ENCODE measurements at regions not wholly inside any gene's neighbourhood (a gene's known extent, or its start where the extent isn't known, plus 50 kb on each side); places are given as distances from the start of the nearest gene placed in this dataset.

- DNase-seq (ENCODE audit: insufficient read length, low spot score), result no peak
- no peak for FAIRE-seq
- no peak for TF ChIP-seq POLR2A (IDR thresholded peaks at IDR 0.05; ENCODE audit: low read depth, low read length)
Measured at GRCh38 chr5:74152625-74153254, 487.8 kb downstream of the ENC1 start.

DNA sequence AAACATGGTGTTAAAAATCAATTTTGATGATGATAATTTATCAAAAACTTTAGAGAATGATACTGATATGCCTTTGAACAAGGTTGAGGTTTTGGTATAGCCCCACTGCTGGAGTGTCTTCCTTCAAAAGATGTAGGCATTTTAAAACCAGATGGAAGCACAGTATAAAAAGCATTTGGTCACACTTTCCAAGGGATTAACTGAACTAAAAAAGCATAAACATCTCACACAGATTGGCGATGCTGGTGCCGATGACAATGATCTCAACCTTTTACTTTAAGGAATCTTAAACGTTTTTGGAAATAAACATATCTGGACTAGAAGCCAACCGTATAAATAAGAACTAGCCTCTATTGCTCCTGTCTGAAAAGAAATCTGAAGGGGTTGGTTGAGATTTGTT, 488.4 kb downstream of the ENC1 start:
- DNase-seq (ENCODE audit: insufficient read length, low spot score), result no peak
- TF ChIP-seq POLR2A (IDR thresholded peaks at IDR 0.05; ENCODE audit: low read depth, low read length), result no peak
- FAIRE-seq, result no peak

- TF ChIP-seq POLR2A (IDR thresholded peaks at IDR 0.05; ENCODE audit: low read depth, low read length), result no peak
- DNase-seq (ENCODE audit: insufficient read length, low spot score) (no peak), FAIRE-seq (peak; percentile 60)
Measured at GRCh38 chr5:74149395-74149794, 491.1 kb downstream of the ENC1 start.

DNA sequence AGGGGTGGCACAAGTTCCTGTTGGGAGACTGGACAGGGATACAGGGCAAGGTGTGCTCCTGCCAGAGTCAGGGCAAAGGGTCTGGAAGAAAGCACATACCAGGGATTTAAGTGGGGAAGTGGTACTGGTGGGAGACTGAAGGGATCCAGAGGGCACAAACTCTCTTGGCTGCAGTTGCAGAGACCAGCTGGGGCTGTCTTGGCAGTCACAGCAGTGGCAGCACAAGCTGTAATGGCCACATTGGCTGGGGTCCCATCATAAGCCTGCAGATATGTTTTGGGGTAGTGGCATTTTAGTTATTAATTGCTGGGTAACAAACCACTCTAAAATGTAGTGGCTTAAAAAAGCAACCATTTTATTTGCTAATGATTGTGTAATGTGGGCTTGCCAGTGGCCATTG, 492.2 kb downstream of the ENC1 start:
- DNase-seq (ENCODE audit: insufficient read length, low spot score) (no peak), FAIRE-seq (no peak)
- no peak for TF ChIP-seq POLR2A (IDR thresholded peaks at IDR 0.05; ENCODE audit: low read depth, low read length)

DNA sequence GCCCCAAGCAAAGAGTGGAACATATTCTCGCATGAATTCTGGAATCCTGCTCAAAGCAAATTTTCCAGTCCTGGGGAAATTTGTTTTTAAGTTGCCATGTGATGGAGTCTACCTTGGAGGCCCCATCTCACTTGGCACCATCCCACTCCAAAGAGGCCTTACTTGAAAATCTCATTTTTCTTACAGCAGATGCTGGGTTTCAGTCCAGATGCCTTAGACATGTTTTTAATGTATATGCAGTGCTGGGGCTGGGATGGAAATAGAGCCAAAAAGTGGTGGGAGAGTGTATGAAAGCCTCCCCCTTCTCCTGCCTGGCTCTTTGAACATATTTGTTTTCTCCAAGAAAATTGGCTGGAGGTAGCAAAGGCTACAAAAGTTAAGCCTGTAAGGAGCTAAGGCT, 493.7 kb downstream of the ENC1 start:
- no peak for DNase-seq (ENCODE audit: insufficient read length, low spot score)
- no peak for TF ChIP-seq POLR2A (IDR thresholded peaks at IDR 0.05; ENCODE audit: low read depth, low read length)
- no peak for FAIRE-seq

DNA sequence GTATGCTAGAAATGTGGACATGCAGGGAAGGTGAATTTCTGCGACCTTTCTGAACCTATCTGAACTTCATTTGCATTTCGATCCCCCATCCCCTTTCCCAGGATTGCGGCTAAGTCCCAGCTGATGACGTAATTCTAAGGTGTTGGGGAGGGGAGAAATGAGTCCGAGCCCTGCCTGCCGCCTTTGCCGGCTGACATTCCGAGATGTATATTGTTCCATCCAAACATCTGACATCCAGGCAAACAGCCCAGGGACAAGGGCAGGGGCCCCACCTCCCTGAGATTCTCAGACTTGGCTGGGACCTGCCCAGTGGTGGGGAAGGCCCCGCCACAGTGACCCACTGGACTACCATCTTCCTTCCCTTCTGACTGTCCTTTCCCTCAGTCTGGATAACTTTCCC, 494.6 kb downstream of the ENC1 start:
- FAIRE-seq, result no peak
- TF ChIP-seq POLR2A (IDR thresholded peaks at IDR 0.05; ENCODE audit: low read depth, low read length), result no peak
- DNase-seq (ENCODE audit: insufficient read length, low spot score), result no peak

GRCh38 chr5:74143721-74144330, 496.7 kb downstream of the ENC1 start:
- DNase-seq (ENCODE audit: insufficient read length, low spot score) (no peak), FAIRE-seq (no peak)
- TF ChIP-seq POLR2A (IDR thresholded peaks at IDR 0.05; ENCODE audit: low read depth, low read length), result no peak

GRCh38 chr5:74143151-74143550, 497.4 kb downstream of the ENC1 start:
- DNase-seq (ENCODE audit: insufficient read length, low spot score) (no peak), FAIRE-seq (no peak)
- TF ChIP-seq POLR2A (IDR thresholded peaks at IDR 0.05; ENCODE audit: low read depth, low read length), result no peak

GRCh38 chr5:74141053-74141452, 499.5 kb downstream of the ENC1 start:
- TF ChIP-seq POLR2A (IDR thresholded peaks at IDR 0.05; ENCODE audit: low read depth, low read length), result no peak
- FAIRE-seq (no peak), DNase-seq (ENCODE audit: insufficient read length, low spot score) (peak; percentile 16)

DNA sequence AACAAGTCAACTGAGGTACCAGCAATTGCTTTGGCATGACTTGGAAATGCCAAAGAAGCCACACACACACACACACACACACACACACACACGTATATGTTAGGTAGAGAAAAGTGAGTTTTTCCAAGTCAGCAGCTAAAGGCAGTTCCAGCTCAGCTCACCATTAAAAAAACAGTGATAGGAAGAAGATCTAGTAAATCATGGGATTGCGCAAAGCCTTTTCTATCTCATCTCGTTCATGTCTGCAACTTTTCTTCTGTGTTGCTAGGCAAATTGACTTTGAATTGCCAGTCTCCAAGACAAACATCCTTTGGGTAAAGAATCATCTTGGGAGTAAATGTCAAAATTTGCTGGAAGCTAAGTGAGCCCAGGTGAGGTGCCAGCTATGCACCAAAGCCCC, 500.1 kb downstream of the ENC1 start:
- TF ChIP-seq POLR2A (IDR thresholded peaks at IDR 0.05; ENCODE audit: low read depth, low read length), result no peak
- DNase-seq (ENCODE audit: insufficient read length, low spot score) (no peak), FAIRE-seq (no peak)

GRCh38 chr5:74139589-74139988, 500.9 kb downstream of the ENC1 start:
- DNase-seq (ENCODE audit: insufficient read length, low spot score) (no peak), FAIRE-seq (no peak)
- no peak for TF ChIP-seq POLR2A (IDR thresholded peaks at IDR 0.05; ENCODE audit: low read depth, low read length)

DNA sequence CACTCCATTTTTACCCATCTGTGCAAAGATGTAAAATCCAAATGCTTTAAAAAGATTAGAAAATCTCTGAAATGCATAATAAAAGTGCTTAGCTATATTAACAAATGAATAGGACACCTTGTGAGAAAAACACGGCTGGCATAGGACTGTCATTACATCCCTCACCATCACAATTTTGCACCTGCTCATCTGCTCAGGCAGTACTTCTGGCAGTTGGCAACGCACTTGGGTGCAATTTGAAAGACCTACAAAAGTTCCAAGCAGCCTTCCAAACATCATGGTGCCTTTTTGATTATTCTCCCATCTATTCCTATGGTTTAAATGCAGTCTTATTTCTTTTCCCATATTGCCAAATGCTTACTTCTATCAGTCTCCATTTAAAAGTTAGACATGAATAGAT, 501.8 kb downstream of the ENC1 start:
- DNase-seq (ENCODE audit: insufficient read length, low spot score), result no peak
- FAIRE-seq, result no peak
- no peak for TF ChIP-seq POLR2A (IDR thresholded peaks at IDR 0.05; ENCODE audit: low read depth, low read length)

GRCh38 chr5:74136276-74136825, 504.2 kb downstream of the ENC1 start:
- DNase-seq (ENCODE audit: insufficient read length, low spot score) (no peak), FAIRE-seq (no peak)
- no peak for TF ChIP-seq POLR2A (IDR thresholded peaks at IDR 0.05; ENCODE audit: low read depth, low read length)

- no peak for TF ChIP-seq POLR2A (IDR thresholded peaks at IDR 0.05; ENCODE audit: low read depth, low read length)
- FAIRE-seq, result no peak
- DNase-seq (ENCODE audit: insufficient read length, low spot score), result no peak
Measured at GRCh38 chr5:74135033-74135432, 505.5 kb downstream of the ENC1 start.

DNA sequence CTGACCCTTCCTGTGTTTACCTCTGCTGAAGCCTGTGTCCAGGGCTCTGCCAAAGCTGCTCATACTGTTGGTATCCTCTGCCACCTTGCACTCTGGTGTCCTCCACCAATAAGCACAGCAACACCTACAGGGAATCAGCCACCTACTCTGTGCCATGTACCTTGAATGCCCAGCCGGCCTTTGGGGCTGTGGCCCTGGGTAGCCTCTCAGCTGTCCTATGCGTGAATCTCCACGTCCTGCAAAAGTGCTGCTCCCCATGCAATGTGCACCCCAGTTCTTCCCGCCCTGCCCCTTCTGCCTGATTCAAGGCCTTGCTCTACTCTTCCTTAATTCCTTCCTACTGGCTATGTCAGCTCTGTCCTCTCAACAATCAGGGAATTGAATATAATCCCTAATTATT, 506.5 kb downstream of the ARHGEF28 start:
- FAIRE-seq (no peak), DNase-seq (ENCODE audit: insufficient read length, low spot score) (no peak)
- no peak for TF ChIP-seq POLR2A (IDR thresholded peaks at IDR 0.05; ENCODE audit: low read depth, low read length)
